NCI-H2029 treated with DMSO at 0.1 percent for 48 hours (cell line): ENCODE measurements at regions not wholly inside any gene's neighbourhood (a gene's known extent, or its start where the extent isn't known, plus 50 kb on each side); places are given as distances from the start of the nearest gene placed in this dataset.
"Not testable (repeated sequence)": the region's sequence is repeated elsewhere in the genome, so short reads cannot be mapped to it uniquely, and the experiment has no call there.

Experiments
- DNase-seq: peaks from one replicate; lab custom pipeline; 2025; lab: John Stamatoyannopoulos, UW

DNA sequence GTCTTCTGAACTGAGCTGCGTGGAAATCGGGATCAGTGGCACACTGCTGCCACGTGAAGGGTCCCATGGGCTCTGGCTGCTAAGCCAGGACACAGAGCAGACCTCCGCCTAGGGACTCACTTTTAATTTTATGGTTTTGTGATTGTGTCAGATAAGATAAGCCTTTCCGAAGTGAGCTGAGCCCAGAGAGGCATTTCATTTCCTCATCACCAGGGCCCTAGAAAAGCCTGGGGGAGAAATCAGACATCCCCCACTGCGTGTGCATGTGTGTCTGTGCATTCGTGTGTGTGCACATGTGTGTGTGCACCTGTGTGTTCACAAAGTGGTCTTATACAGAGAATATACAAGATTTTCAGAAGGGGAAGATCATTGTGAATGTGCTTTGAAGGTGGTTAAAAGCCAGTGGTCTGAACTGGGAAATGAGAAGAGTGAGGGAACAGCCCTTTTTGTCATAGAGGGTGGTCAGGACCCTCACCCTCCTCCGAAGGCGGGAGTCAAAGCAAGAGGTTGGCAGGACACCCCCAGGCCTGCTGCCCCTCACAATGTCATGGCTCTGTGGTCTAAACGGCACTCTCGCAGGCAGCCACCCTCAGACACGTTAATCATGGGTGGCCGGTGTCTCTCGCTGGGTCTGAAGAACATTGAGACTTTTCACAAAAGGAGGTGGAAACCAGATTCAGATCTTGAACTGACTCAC, 176.1 kb upstream of the PFKP start:
- DNase-seq: no peak

- no peak for DNase-seq
These were observed 177.3 kb upstream of the PFKP start for GRCh38 chr10:2890093-2890492.

- no peak for DNase-seq
These were observed 178.8 kb upstream of the PFKP start for GRCh38 chr10:2888403-2889004.

DNA sequence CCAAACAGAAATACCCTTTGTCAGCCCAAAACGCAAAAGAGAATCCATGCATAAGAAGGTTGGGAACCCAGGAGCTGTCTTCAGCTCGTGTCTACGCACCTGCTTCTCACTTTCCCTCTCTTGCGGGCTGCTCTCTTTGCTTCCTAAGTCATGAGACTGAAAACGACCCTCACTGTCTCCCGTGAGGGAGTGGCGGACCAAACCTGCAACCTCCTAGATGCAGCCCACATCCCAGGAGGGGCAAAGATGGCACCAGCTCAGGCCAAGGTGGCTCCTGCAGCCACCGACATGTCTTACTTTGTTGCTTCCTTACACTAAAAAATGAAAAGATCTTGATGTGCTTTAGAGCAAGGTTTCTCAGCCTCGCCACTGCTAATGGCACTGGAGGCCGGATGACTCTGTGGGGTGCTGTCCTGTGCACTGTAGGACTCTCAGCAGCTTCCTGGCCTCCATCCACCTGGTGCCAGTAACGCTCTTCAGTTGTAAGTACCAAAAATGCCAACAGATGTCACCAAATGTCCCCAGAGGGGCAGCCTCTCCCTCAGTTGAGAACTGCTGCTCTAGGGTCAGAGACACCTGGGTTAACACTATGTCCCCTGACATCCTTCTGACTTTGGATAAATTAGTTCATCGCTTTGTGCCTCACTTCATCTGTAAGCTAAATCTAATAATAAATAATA, 179.8 kb upstream of the PFKP start:
- DNase-seq: no peak

GRCh38 chr10:2886662-2887061, 180.7 kb upstream of the PFKP start:
- DNase-seq: no peak

DNA sequence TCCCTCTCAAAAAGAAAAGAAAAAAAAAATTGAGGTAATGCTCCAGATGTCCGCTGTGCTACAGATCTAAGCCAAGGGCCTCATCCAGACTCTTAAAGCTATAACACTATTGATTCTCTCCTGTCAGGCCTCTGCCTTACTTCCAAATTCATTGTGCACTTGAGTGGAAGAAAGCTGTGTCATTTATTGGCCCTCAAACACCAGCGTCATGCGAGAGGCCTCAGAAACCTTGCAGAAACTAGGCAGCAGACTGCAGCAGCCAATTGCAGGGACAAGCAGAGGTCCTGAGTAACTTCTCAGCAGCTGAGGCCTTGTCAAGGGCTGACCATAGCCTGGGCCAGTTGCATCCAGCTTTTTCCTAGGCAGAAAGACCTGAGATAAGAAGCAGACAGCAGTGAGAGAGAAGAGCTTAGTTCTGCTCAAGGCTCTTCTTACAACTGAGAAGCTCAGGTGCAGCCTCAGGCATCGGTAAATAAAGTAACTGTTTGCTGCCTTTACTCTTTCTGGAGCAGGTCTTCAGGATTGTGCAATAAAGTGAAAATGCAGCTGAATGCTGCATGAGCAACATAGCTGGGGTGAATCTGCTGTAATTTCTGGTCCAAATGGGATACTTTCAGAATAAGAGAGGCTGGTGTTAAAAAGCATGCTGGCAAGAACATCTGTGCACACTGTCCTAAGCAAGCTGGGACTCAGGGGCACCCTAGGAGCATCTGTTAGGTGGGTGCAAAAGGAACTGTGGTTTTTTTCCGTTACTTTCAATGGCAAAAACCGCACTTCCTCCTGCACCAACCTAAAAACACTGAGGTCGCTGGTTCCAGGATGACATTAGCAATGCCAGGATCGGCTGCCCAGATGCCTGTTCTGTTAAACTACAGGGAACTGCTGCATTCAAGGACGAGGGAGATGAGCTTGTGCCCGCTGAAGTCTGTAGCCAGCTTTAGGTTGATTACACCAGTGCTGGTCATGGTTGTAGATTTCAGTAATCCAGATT, 181.8 kb upstream of the PFKP start:
- no peak for DNase-seq

- DNase-seq: not testable (repeated sequence)
These were observed 183.3 kb upstream of the PFKP start for GRCh38 chr10:2883983-2884540.

DNA sequence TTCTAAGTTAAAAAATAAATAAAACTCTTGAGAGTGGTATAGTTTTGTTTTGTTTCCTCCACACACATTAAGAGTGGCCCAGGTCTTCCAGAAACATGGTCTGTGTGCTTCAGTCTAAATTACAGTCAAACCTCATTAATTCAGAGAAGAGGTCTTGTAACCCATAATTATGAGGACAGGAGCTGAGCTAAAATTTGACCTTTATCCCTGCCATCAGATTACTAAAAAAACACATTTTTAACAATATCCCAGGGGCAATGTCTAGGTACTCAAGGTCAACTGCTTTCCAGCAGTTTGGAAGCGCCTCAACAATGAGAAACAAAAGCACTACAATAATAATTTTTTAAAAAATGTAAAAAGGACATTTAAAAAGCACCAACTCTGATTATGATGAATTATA, 184.1 kb upstream of the PFKP start:
- DNase-seq: no peak

GRCh38 chr10:2882628-2883027, 184.7 kb upstream of the PFKP start:
- DNase-seq: no peak

DNA sequence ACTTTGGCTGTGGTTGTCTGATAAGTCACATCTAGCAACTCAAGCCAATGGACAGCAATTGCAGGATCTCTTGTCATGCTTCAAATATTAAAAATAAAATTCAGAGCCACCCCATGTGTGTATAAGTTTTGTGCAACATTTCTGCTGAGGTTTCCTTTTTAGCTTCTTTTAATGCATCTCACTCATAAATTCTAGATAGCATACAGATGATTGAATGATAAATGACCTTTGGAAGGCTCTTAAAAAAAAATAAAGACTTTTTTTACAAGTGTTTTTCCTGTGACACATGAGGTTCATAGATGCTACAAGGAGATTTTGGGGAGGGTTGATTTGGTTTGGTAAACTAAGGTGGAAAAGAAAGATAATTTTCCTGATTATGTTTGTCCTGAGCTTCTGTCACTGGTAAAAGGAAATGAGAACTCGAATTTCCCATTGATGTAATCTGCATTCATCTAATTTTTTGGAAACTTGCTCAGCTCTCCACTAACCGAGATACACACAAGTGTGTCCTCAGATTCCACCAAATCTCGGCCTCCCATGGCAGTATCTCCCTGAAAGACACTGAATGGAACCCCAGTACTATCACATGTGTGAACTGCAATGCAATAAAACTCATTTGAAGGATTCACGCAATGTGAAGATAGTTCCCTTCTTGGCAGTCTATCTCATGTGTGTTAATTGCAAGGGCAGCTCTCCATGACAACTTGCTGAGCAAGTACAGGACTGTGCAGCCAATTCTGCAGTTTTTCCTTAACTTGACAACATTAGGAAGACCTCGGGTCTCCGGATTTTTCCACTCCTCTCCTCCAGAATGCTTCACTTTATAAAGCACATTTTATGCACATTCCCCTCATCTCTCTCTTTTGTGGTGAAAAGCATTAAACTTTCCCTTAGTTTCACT, 185.4 kb upstream of the PFKP start:
- DNase-seq: no peak

GRCh38 chr10:2880050-2880449, 187.3 kb upstream of the PFKP start:
- not testable (repeated sequence) for DNase-seq

- DNase-seq: no peak
These were observed 188.5 kb upstream of the PFKP start for GRCh38 chr10:2878818-2879217.

DNA sequence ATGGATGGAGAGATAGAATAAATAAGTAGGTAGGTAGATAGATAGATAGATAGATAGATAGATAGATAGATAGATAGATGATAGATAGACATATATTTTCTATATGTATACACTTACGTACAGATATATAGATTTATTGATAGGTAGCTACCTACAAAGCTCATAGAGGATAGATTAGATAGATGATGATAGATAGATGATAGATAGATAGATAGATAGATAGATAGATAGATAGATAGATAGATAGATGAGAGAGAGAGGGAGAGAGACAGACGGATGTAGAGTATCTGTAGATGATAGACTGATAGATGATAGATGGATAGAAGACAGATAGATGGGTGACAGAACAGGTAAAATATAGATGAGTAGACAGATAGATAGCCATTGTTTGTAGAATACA, 191.3 kb upstream of the PFKP start:
- DNase-seq: no peak

DNA sequence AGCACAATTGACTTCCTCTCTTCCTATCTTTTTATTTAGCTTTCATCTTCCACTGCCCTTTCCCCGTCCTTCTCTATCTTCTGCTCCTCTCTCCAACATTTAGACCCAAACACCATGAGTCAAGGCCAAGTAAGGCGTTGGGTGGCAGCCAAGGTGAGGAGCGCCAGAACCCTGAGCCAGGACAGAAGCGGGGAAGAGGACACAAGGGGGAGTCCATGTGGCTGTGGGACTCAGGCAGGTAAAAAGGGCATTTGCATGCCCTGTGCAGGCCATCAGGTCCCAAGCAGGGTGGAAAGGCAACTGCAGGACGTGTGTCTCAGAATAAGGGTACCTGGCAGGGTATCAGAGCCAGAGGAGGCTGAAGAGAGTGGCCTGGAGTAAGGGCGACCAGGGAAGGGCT, 192.4 kb upstream of the PFKP start:
- DNase-seq: no peak

- no peak for DNase-seq
These were observed 193.6 kb upstream of the PFKP start for GRCh38 chr10:2873769-2874168.

- DNase-seq: no peak
These were observed 195.6 kb upstream of the PFKP start for GRCh38 chr10:2871673-2872219.

GRCh38 chr10:2870654-2871053, 196.7 kb upstream of the PFKP start:
- DNase-seq: no peak

- DNase-seq: no peak
These were observed 199.5 kb upstream of the PFKP start for GRCh38 chr10:2867788-2868299.

- DNase-seq: no peak
These were observed 200.8 kb upstream of the PFKP start for GRCh38 chr10:2866569-2866968.

GRCh38 chr10:2861632-2862210, 205.6 kb upstream of the PFKP start:
- no peak for DNase-seq
